Body of pancreas (tissue), 4 donors: ENCODE measurements at regions not wholly inside any gene's neighbourhood (a gene's known extent, or its start where the extent isn't known, plus 50 kb on each side); places are given as distances from the start of the nearest gene placed in this dataset.

Experiments
- POLR2A ChIP-seq, 3 donors: fragments of 450-650 bp; IDR thresholded peaks; one replicate each; pipeline ENCODE4 v1.6.1; 2016; ENCODE audit warnings: antibody characterized with exemption in 3 of 3, mild to moderate bottlenecking in 2 of 3
- TF ChIP-seq, protein P1 (sequence below), 7 experiments: fragments of 450-650 bp in 4 of 7; fragments of 200-600 bp in 3 of 7; sonication (generic) in 3 of 7; IDR thresholded peaks; one replicate each; pipeline ENCODE4 v1.5.1; 2016 to 2019; ENCODE audit warnings: antibody characterized with exemption in 7 of 7

DNA sequence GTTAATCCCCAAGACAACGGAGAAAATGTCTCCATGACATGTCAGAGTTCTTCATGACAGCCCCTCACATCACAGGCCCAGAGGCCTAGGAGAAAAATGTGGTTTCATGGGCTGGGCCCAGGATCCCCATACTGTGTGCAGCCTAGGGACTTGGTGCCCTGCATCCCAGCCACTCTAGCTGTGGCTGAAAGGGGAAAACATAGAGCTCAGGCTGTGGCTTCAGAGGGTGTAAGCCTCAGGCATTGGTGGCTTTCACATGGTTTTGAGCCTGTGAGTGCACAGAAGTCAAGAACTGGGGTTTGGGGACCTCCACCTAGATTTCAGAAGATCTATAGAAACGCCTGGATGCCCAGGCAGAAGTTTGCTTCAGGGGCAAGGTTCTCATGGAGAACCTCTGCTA, 122.8 kb downstream of the FHL5 start:
- TF ChIP-seq POLR2A (IDR thresholded peaks at IDR 0.05), result no peak
- TF ChIP-seq, protein P1, sequence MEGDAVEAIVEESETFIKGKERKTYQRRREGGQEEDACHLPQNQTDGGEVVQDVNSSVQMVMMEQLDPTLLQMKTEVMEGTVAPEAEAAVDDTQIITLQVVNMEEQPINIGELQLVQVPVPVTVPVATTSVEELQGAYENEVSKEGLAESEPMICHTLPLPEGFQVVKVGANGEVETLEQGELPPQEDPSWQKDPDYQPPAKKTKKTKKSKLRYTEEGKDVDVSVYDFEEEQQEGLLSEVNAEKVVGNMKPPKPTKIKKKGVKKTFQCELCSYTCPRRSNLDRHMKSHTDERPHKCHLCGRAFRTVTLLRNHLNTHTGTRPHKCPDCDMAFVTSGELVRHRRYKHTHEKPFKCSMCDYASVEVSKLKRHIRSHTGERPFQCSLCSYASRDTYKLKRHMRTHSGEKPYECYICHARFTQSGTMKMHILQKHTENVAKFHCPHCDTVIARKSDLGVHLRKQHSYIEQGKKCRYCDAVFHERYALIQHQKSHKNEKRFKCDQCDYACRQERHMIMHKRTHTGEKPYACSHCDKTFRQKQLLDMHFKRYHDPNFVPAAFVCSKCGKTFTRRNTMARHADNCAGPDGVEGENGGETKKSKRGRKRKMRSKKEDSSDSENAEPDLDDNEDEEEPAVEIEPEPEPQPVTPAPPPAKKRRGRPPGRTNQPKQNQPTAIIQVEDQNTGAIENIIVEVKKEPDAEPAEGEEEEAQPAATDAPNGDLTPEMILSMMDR (IDR thresholded peaks at IDR 0.05), result no peak
